KBM-7 (cell line): ENCODE measurements at regions not wholly inside any gene's neighbourhood (a gene's known extent, or its start where the extent isn't known, plus 50 kb on each side); places are given as distances from the start of the nearest gene placed in this dataset.
"Not testable (repeated sequence)": the region's sequence is repeated elsewhere in the genome, so short reads cannot be mapped to it uniquely, and the experiment has no call there.

Experiments used
- DNase-seq: peaks from one replicate; pipeline ENCODE4 v3.0.0-alpha.2; 2015
- in situ Hi-C: fragments of 300-500 bp; cut with MboI; formaldehyde crosslinking; loops from 2 replicates; pipeline ENCODE4 v1.14.3; 2020; ENCODE audit warnings: low sequenced_read_pairs, low pct_unique_long_range_greater_than_20kb, mixed read lengths

DNA sequence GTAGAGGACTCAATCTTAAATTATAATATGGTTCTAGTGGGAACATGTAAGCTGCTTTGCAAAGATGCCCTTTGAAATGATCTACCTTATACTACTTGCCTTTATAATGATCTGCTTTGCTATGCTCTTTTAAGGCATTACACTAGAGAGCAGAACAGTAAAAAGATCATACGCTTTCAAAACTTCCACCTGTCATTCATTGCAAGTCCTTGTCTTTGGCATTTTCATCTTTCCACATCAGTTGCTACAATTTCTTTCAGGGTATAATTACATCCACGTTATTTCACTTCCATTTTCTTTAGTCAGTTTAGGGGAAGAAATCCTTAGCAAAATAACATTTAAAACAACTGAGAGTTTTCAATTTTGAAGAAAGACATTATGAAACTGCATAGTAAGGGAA is 80.3 kb downstream of the ACTBL2 start:
- in situ Hi-C loops, result no loop called here
- DNase-seq, result no peak

DNA sequence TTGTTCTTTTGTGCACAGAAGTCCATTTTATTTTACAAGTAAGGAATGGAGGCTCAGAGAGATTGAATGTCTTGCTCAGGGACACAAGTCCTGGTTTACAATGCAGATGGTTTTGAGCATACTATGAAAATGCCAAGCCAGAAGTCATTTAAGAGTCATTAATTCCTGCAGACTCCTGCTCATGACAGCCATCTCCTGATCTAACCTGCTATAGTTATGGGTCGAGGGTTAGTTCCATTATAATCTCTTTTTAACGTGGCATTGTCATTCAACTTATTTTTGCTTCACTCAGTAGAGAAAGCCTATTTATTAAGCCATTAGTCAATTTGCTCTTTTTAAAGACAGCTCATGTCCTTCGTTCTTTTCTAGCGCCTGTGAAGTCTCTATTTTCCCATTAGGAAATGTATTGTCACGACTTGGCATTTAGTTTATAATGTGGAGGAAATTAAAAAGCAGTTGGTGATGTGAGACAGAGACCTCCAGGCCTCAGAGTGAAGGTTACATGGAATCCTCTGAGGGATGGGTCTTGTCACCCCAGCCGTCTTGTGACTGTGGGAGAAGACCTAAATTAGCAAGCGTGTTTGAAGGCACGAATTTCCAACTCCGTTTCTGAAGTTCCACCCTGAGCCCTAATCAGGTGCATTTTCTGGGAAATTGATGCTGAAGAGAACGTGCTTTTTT is 84.1 kb downstream of the ACTBL2 start:
- DNase-seq, result no peak
- in situ Hi-C loops, result no loop called here

DNA sequence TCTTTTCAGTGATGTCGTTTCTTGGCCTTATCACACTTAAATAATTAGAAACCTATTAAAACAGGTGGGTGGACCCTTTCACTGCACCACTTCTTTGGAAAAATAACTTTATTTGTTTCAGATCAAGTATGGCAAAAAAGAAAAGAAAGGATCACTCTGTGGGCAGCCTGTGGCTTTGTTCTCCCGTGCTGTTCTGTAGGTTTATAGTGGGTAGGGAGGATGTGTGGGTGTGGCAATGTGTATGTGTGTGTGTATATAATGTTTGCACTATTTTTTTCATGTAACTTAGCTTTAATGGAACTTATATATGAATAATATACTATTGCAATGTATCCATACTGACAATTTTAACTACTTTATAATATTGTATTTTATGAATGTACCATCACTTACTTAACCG is 85.9 kb downstream of the ACTBL2 start:
- no peak for DNase-seq
- in situ Hi-C loops, result no loop called here

DNA sequence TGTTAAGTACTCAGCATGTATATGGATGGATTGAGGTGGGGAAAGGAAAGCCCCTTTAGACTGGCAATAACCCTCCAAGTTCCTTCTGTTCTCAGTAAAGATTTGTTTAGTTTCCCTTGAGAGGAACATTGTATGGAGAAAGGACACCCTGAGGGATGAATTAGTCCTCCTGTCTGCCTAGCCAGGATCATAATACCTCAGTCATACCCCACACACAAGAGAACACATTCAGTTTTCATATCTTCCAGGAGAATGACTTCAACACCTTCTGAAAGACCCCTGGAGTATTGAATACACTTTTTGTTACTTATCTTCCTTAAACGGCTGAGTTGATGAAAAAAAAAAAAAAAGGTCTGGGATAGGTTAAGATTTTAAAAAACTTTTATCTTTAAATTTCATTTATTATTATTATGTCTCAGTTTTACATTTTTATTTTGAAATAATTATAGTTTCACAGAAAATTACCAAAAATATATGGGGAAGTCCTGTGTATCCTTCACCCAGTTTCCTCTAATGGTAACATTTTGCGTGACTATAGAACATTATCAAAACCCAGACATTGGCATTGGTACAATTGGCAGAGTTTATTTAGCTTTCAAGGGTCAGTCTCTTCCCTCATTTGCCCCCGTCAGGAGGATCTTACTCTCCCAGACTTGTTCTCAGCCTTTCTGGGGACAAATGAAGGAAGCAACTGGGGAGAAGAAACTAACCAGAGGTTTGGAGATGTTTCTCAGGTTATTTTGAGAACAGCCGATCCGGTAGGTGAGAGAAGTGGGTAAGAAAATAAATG is 88.0 kb downstream of the ACTBL2 start:
- no peak for DNase-seq
- in situ Hi-C loops, result no loop called here

GRCh38 chr5:57386958-57387357 is 95.7 kb downstream of the ACTBL2 start:
- no peak for DNase-seq
- in situ Hi-C loops, result no loop called here

- DNase-seq, result peak; percentile 26
- in situ Hi-C loops, result no loop called here
These were observed 99.3 kb downstream of the ACTBL2 start for GRCh38 chr5:57383093-57383861.

DNA sequence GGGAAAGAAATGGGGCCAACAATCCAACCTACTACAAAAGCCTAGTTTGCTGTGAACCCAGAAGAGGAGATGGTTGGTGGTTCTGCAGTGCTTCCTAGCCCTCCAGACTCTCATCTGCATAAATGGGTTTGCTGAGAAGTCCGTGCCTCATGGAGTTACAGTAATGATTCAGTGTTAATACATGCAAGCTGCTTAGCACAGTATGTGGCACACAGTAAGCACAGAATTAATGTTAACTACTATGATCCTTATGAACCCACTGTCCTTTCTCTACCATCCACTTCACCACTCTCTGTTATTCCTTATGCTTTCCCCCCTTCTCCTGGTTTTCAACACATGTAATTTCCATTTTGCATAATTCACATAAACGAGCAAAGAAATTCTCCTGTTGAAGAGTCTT is 100.0 kb downstream of the ACTBL2 start:
- DNase-seq, result no peak
- in situ Hi-C loops, result no loop called here

DNA sequence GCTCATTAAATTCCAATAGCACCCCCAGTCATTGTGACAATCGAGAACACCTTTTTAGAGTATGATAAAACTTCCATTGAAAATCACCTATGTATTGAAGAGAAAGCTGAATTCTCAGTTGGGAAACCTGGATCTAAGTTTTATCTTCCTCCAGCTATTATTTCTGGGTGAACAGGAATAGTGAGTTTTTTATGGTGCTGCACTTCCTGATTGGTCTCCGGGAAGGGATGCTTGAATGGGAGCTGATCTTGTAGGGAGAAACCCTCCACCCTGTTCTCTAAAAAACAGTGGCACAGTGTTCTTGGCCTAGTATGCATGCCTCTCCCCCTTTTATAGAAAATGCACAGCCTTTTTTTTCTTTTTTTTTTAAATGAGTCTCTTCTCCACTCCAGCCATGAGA is 112.2 kb downstream of the ACTBL2 start:
- no peak for DNase-seq
- in situ Hi-C loops, result no loop called here

DNA sequence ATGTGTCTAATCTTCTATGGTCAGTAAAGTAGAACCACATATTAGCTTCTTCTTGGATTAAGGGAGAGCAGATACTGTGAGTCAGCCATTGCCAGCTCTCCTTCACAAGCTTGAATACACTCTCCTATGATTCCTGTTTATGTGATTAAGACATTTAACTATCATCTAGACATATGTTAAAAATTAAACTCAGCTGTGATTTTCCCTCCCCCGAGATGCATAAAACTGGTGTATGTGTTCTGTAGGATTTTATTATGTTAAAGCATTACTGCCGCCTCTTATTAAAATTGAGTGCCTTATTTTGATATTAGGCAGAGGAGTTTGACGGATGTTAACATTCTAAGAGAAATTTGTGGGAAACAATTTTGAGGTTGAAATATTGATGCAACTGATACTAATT is 114.6 kb downstream of the ACTBL2 start:
- in situ Hi-C loops, result no loop called here
- no peak for DNase-seq

- in situ Hi-C loops, result no loop called here
- no peak for DNase-seq
These were observed 115.9 kb downstream of the ACTBL2 start for GRCh38 chr5:57366744-57367143.

DNA sequence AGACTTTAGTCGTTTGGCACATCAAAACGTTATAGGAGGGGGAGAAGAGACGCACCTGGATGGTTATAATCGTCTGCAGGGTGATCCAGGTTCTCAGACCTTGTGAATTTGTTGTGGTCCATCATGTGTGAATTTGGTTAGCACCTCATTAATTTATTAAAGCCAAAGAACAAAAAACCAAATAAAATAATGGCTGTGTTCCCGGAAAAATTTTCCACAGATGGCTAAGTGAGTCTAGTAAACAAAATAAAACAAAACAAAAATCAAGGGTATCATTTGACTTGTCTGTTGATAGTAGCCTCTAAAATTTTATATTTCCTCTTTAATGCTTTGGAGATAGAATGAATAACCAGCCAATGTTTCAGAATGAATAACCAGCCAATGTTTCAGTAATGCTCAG is 119.7 kb downstream of the ACTBL2 start:
- no peak for DNase-seq
- in situ Hi-C loops, result no loop called here

- in situ Hi-C loops, result no loop called here
These were observed 121.7 kb downstream of the ACTBL2 start for GRCh38 chr5:57360871-57361270.

DNA sequence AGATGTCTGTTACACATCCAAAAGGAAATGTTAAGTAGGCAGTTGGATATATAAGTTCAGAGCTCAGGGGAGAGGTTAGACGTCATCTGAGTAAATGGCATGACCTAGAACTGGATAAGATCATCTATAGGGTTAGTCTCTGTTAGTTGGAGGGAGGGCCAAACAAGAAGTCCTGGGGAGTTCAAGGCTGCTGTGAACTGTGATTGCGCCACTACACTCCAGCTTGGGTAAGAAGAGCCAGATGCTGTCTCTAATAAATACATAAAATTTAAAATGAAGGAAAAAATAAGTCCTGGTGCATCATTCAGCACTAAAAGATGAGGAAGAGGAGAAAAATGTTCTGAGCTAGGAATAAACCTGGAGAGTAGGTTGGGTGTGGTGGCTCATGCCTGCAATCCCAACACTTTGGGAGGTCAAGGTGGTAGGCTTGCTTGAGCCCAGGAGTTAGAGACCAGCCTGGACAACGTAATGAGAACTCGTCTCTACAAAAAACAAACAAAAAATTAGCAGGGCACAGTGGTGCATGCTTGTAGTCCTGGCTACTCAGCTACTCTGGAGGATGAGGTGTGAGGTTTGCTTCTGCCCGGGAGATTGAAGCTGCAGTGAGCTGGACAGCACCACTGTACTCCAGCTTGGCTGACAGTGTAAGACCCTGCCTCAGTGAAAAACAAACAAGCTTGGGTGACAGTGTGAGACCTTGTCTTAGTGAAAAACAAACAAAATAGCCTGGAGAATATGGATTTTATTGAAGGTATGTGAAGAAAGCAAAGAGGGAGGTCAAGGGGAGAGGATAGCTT is 123.6 kb downstream of the ACTBL2 start:
- no peak for DNase-seq
- in situ Hi-C loops, result no loop called here

More at GRCh38 chr5:57360871-57361270, 121.7 kb downstream of the ACTBL2 start:
- DNase-seq, result no peak

DNA sequence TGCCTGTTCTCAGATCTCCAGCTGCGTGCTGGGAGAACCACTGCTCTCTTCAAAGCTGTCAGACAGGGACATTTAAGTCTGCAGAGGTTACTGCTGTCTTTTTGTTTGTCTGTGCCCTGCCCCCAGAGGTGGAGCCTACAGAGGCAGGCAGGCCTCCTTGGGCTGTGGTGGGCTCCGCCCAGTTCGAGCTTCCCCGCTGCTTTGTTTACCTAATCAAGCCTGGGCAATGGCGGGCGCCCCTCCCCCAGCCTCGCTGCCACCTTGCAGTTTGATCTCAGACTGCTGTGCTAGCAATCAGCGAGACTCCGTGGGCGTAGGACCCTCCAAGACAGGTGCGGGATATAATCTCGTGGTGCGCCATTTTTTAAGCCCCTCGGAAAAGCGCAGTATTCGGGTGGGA is 125.8 kb downstream of the ACTBL2 start:
- DNase-seq, in situ Hi-C loops: not testable (repeated sequence)

DNA sequence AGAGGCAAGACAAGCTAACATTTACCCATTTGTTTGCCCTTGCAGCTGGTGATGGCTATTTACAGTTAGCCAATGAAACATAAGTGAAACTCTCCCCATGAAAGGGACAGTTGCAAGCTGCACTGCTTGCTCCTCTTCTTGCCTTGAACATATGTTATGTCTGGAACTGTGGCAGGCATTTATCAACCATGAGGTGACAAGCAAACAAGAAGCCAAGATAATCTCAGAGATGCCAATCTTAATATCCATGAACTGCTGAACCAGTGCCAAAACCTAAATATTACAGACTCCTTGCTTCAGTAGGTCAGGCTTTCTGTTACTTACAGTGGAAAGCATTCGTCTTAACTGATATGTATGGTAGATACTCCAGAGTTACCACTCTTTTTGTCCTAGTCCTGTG is 133.4 kb downstream of the ACTBL2 start:
- no peak for DNase-seq
- in situ Hi-C loops, result no loop called here

DNA sequence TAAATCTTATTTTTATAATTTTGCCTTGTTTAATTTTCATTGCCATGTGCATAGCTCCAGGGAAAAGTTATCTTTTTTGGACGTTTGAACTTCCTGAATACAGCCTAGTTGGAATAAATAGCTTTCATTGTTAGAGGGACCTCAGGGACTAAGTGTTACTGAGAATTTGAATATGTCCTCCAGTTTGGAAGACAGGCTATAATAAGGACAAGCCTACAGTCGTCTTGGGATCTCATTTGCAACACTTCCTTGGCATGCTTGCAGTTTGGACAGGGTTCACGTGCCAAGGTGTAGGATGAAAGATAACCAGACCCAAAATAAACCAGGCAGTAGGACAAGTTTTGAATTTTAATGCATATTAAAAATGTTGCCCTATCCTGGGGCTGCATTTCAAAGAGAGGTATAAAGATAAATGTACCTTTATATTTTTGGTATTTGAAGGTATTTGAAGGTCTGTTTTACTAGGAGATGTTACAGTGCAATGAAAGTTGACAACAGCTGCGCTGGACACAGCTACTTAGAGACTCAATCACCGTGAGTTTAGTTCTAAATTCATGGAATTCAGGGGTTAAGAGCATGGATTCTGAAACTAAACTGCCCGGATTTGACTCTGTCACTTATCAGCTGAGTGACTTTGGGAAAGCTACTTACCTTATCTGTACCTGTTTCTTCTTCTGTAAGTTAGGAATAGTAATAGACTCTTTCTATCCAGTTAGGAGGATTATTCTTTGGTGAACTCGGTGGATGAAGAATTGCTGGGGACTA is 134.1 kb downstream of the ACTBL2 start:
- DNase-seq, result no peak
- in situ Hi-C loops, result no loop called here

- in situ Hi-C loops, result no loop called here
- DNase-seq, result no peak
These were observed 136.3 kb downstream of the ACTBL2 start for GRCh38 chr5:57346328-57346727.

GRCh38 chr5:57341380-57341979 is 141.1 kb downstream of the ACTBL2 start:
- DNase-seq, result no peak
- in situ Hi-C loops, result no loop called here
